ENCODE measurements at regions not wholly inside any gene's neighbourhood (a gene's known extent, or its start where the extent isn't known, plus 50 kb on each side); places are given as distances from the start of the nearest gene placed in this dataset.
"Not testable (repeated sequence)": the region's sequence is repeated elsewhere in the genome, so short reads cannot be mapped to it uniquely, and the experiment has no call there.

GRCh38 chr18:5726011-5726410 is 169.3 kb downstream of the TMEM200C start:
- Histone ChIP-seq H3K27ac (ENCODE audit: insufficient read depth, low read depth, low read length, poor library complexity, severe bottlenecking) (no peak overlapping the region), H3K36me3 (ENCODE audit: control insufficient read depth, insufficient read depth, low read length) (no peaks in the 10 kb centered on the region), H3K27me3 (ENCODE audit: control insufficient read depth, insufficient read depth, low read length, poor library complexity, severe bottlenecking) (no peaks in the 10 kb centered on the region), H3K4me1 (ENCODE audit: control insufficient read depth, insufficient read depth, low read length) (no peaks in the 10 kb centered on the region), H3K4me3 (ENCODE audit: insufficient read depth, low read depth, low read length) (no peak overlapping the region), H3K9me3 (ENCODE audit: control insufficient read depth, low read length) (no peaks in the 10 kb centered on the region)

- no peaks in the 10 kb centered on the region for H3K27me3 ChIP-seq (ENCODE audit: control insufficient read depth, insufficient read depth, low read length, poor library complexity, severe bottlenecking)
- no peak overlapping the region for H3K4me3 ChIP-seq (ENCODE audit: insufficient read depth, low read depth, low read length)
- H3K36me3 ChIP-seq (ENCODE audit: control insufficient read depth, insufficient read depth, low read length): no peaks in the 10 kb centered on the region
- no peak overlapping the region for H3K27ac ChIP-seq (ENCODE audit: insufficient read depth, low read depth, low read length, poor library complexity, severe bottlenecking)
- H3K4me1 ChIP-seq (ENCODE audit: control insufficient read depth, insufficient read depth, low read length): no peaks in the 10 kb centered on the region
- no peaks in the 10 kb centered on the region for H3K9me3 ChIP-seq (ENCODE audit: control insufficient read depth, low read length)
- 85 to 86% methylated on average over 10 of the region's 10 CpGs for WGBS, 2 experiments
These were observed 173.4 kb downstream of the TMEM200C start for GRCh38 chr18:5721924-5722323.

- Histone ChIP-seq H3K4me1 (ENCODE audit: control insufficient read depth, insufficient read depth, low read length) (no peaks in the 10 kb centered on the region), H3K36me3 (ENCODE audit: control insufficient read depth, insufficient read depth, low read length) (no peaks in the 10 kb centered on the region), H3K27ac (ENCODE audit: insufficient read depth, low read depth, low read length, poor library complexity, severe bottlenecking) (no peak overlapping the region), H3K4me3 (ENCODE audit: insufficient read depth, low read depth, low read length) (no peak overlapping the region), H3K9me3 (ENCODE audit: control insufficient read depth, low read length) (no peaks in the 10 kb centered on the region), H3K27me3 (ENCODE audit: control insufficient read depth, insufficient read depth, low read length, poor library complexity, severe bottlenecking) (no peaks in the 10 kb centered on the region)
- 95% methylated on average over 9 of the region's 9 CpGs for WGBS, 2 experiments
These were observed 175.2 kb downstream of the TMEM200C start for GRCh38 chr18:5720132-5720531.

GRCh38 chr18:5717256-5717655 is 173.5 kb upstream of the EPB41L3 start:
- Histone ChIP-seq H3K4me1 (ENCODE audit: control insufficient read depth, insufficient read depth, low read length) (no peaks in the 10 kb centered on the region), H3K27me3 (ENCODE audit: control insufficient read depth, insufficient read depth, low read length, poor library complexity, severe bottlenecking) (no peaks in the 10 kb centered on the region), H3K4me3 (ENCODE audit: insufficient read depth, low read depth, low read length) (no peak overlapping the region), H3K9me3 (ENCODE audit: control insufficient read depth, low read length) (no peaks in the 10 kb centered on the region), H3K36me3 (ENCODE audit: control insufficient read depth, insufficient read depth, low read length) (no peaks in the 10 kb centered on the region), H3K27ac (ENCODE audit: insufficient read depth, low read depth, low read length, poor library complexity, severe bottlenecking) (no peak overlapping the region)

- Histone ChIP-seq H3K4me1 (ENCODE audit: control insufficient read depth, insufficient read depth, low read length) (no peaks in the 10 kb centered on the region), H3K27me3 (ENCODE audit: control insufficient read depth, insufficient read depth, low read length, poor library complexity, severe bottlenecking) (no peaks in the 10 kb centered on the region), H3K9me3 (ENCODE audit: control insufficient read depth, low read length) (no peaks in the 10 kb centered on the region), H3K36me3 (ENCODE audit: control insufficient read depth, insufficient read depth, low read length) (no peaks in the 10 kb centered on the region), H3K4me3 (ENCODE audit: insufficient read depth, low read depth, low read length) (no peak overlapping the region), H3K27ac (ENCODE audit: insufficient read depth, low read depth, low read length, poor library complexity, severe bottlenecking) (no peak overlapping the region)
- 87 to 94% methylated on average over 2 of the region's 2 CpGs for WGBS, 2 experiments
These were observed 166.9 kb upstream of the EPB41L3 start for GRCh38 chr18:5710676-5711075.

GRCh38 chr18:5710235-5710634 is 166.4 kb upstream of the EPB41L3 start:
- Histone ChIP-seq H3K27ac (ENCODE audit: insufficient read depth, low read depth, low read length, poor library complexity, severe bottlenecking) (no peak overlapping the region), H3K27me3 (ENCODE audit: control insufficient read depth, insufficient read depth, low read length, poor library complexity, severe bottlenecking) (no peaks in the 10 kb centered on the region), H3K4me3 (ENCODE audit: insufficient read depth, low read depth, low read length) (no peak overlapping the region), H3K36me3 (ENCODE audit: control insufficient read depth, insufficient read depth, low read length) (no peaks in the 10 kb centered on the region), H3K9me3 (ENCODE audit: control insufficient read depth, low read length) (no peaks in the 10 kb centered on the region), H3K4me1 (ENCODE audit: control insufficient read depth, insufficient read depth, low read length) (no peaks in the 10 kb centered on the region)
- WGBS, 2 experiments: 84 to 90% methylated on average over 4 of the region's 4 CpGs

- WGBS, 2 experiments: 90 to 94% methylated on average over 7 to 8 of the region's 8 CpGs
- Histone ChIP-seq H3K4me1 (ENCODE audit: control insufficient read depth, insufficient read depth, low read length) (no peaks in the 10 kb centered on the region), H3K27me3 (ENCODE audit: control insufficient read depth, insufficient read depth, low read length, poor library complexity, severe bottlenecking) (no peaks in the 10 kb centered on the region), H3K4me3 (ENCODE audit: insufficient read depth, low read depth, low read length) (no peak overlapping the region), H3K27ac (ENCODE audit: insufficient read depth, low read depth, low read length, poor library complexity, severe bottlenecking) (no peak overlapping the region), H3K36me3 (ENCODE audit: control insufficient read depth, insufficient read depth, low read length) (no peaks in the 10 kb centered on the region), H3K9me3 (ENCODE audit: control insufficient read depth, low read length) (no peaks in the 10 kb centered on the region)
These were observed 165.8 kb upstream of the EPB41L3 start for GRCh38 chr18:5709476-5710095.

- WGBS, 2 experiments: 90 to 94% methylated on average over 3 of the region's 3 CpGs
These were observed 163.8 kb upstream of the EPB41L3 start for GRCh38 chr18:5707586-5707985.

GRCh38 chr18:5705393-5705792 is 161.6 kb upstream of the EPB41L3 start:
- Histone ChIP-seq H3K4me3 (ENCODE audit: insufficient read depth, low read depth, low read length) (no peak overlapping the region), H3K27ac (ENCODE audit: insufficient read depth, low read depth, low read length, poor library complexity, severe bottlenecking) (no peak overlapping the region), H3K27me3 (ENCODE audit: control insufficient read depth, insufficient read depth, low read length, poor library complexity, severe bottlenecking) (no peaks in the 10 kb centered on the region), H3K36me3 (ENCODE audit: control insufficient read depth, insufficient read depth, low read length) (no peaks in the 10 kb centered on the region), H3K4me1 (ENCODE audit: control insufficient read depth, insufficient read depth, low read length) (no peaks in the 10 kb centered on the region), H3K9me3 (ENCODE audit: control insufficient read depth, low read length) (no peaks in the 10 kb centered on the region)
- WGBS, 2 experiments: 94 to 95% methylated on average over 5 of the region's 5 CpGs

More at GRCh38 chr18:5707586-5707985, 163.8 kb upstream of the EPB41L3 start:
- no peaks in the 10 kb centered on the region for H3K36me3 ChIP-seq (ENCODE audit: control insufficient read depth, insufficient read depth, low read length)
- no peak overlapping the region for H3K27ac ChIP-seq (ENCODE audit: insufficient read depth, low read depth, low read length, poor library complexity, severe bottlenecking)
- H3K9me3 ChIP-seq (ENCODE audit: control insufficient read depth, low read length): no peaks in the 10 kb centered on the region
- H3K27me3 ChIP-seq (ENCODE audit: control insufficient read depth, insufficient read depth, low read length, poor library complexity, severe bottlenecking): no peaks in the 10 kb centered on the region
- no peaks in the 10 kb centered on the region for H3K4me1 ChIP-seq (ENCODE audit: control insufficient read depth, insufficient read depth, low read length)
- H3K4me3 ChIP-seq (ENCODE audit: insufficient read depth, low read depth, low read length): no peak overlapping the region

- no peaks in the 10 kb centered on the region for H3K4me1 ChIP-seq (ENCODE audit: control insufficient read depth, insufficient read depth, low read length)
- no peak overlapping the region for H3K4me3 ChIP-seq (ENCODE audit: insufficient read depth, low read depth, low read length)
- H3K9me3 ChIP-seq (ENCODE audit: control insufficient read depth, low read length): no peaks in the 10 kb centered on the region
These were observed 161.1 kb upstream of the EPB41L3 start for GRCh38 chr18:5704847-5705246.

GRCh38 chr18:5702016-5702415 is 158.2 kb upstream of the EPB41L3 start:
- H3K4me1 ChIP-seq (ENCODE audit: control insufficient read depth, insufficient read depth, low read length); H3K36me3 ChIP-seq (ENCODE audit: control insufficient read depth, insufficient read depth, low read length); H3K27ac ChIP-seq (ENCODE audit: insufficient read depth, low read depth, low read length, poor library complexity, severe bottlenecking); H3K27me3 ChIP-seq (ENCODE audit: control insufficient read depth, insufficient read depth, low read length, poor library complexity, severe bottlenecking); H3K9me3 ChIP-seq (ENCODE audit: control insufficient read depth, low read length); H3K4me3 ChIP-seq (ENCODE audit: insufficient read depth, low read depth, low read length): not testable (repeated sequence)
- WGBS, 2 experiments: 93 to 98% methylated on average over 1 of the region's 7 CpGs

More at GRCh38 chr18:5704847-5705246, 161.1 kb upstream of the EPB41L3 start:
- Histone ChIP-seq H3K27ac (ENCODE audit: insufficient read depth, low read depth, low read length, poor library complexity, severe bottlenecking) (no peak overlapping the region), H3K36me3 (ENCODE audit: control insufficient read depth, insufficient read depth, low read length) (no peaks in the 10 kb centered on the region), H3K27me3 (ENCODE audit: control insufficient read depth, insufficient read depth, low read length, poor library complexity, severe bottlenecking) (no peaks in the 10 kb centered on the region)
- WGBS, 2 experiments: 86 to 93% methylated on average over 3 of the region's 4 CpGs

Measured in ectodermal cell (in vitro differentiated cells).